ENCODE measurements at regions not wholly inside any gene's neighbourhood (a gene's known extent, or its start where the extent isn't known, plus 50 kb on each side); places are given as distances from the start of the nearest gene placed in this dataset.

DNA sequence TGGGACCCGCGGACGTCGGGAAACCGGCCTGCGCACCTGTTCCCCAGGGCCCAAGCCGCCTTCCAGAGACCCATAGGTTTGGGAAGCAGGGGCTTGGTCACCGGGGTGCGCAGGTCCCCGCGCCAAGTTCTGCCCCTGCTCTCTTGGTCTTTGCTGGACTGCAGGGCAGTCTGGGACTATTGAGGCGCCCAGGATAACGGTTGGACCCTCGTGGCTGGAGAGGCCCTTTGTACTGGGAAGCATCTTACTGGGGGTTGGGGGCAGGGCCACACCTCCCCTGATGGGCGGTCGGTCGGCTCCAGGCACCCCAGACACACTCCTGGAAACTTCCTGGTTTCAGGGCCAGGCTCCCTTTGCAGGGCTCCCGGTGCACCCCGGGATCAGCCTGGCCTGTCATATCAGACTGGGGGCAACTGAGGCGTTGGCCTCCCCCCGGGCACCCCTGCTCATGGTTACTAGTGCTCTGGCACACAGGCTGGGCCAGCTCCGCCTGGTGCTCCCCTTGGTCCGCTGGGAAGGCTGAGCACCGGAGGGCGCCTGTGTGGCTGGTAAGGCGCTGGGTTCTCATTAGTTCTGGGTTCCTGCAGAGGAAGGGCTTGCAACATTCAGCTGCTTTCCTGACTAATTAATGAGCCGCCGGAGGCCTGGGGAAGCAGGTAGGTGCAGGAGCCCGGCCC, 1250.5 kb downstream of the BRD1 start:
- no peak for DNase-seq
- H3K4me3 Mint-ChIP-seq = no peak overlapping the region
- no peaks in the 10 kb centered on the region for H3K4me1 Mint-ChIP-seq (ENCODE audit: low read depth)
- H3K27me3 Mint-ChIP-seq (ENCODE audit: insufficient read depth) = peaks cover 3% of the 10 kb centered on the region
- TF ChIP-seq CTCF (IDR thresholded peaks at IDR 0.05) = no peak
- peaks cover 42% of the 10 kb centered on the region for H3K9me3 Mint-ChIP-seq
- no peaks in the 10 kb centered on the region for H3K36me3 Mint-ChIP-seq (ENCODE audit: low read depth)
- H3K27ac Mint-ChIP-seq = no peak overlapping the region

DNA sequence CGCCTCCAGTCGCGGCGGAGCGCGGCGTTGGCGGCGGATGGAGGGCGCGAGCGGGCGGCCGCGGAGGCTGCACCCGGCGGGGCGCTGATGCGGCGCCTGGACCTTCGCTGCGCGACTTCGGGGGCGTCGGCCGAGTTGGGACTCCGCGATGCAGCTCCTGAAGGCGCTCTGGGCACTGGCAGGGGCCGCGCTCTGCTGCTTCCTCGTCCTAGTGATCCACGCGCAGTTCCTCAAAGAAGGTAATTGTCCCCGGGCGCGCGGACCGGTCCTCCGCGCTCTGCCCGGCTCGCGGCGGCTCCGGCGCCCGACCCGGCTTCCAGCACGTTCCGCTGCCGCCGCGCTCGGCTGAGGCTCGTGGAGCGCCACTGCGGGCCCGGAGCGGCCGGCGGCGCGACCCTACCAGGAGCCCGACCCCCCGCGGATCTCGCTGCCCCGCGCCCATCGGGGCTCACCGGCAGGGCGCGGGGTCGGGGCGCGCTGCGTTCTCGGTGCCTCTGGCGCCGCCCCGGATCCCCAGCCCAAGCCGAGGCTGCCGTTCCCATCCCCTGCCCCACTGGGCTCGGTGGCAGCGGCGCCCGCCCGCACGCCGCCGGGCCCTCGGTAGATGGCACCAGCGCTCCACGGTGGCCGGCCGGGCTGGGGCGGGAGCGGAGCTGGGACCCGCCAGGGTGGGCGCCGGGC, 1251.2 kb downstream of the BRD1 start:
- Mint-ChIP-seq H3K27ac (no peak overlapping the region), H3K9me3 (peaks cover 48% of the 10 kb centered on the region), H3K4me3 (no peak overlapping the region), H3K4me1 (ENCODE audit: low read depth) (no peaks in the 10 kb centered on the region), H3K36me3 (ENCODE audit: low read depth) (0 out of 2 replicates have a peak, but pooled peaks cover 3% of the 10 kb centered on the region), H3K27me3 (ENCODE audit: insufficient read depth) (peaks cover 3% of the 10 kb centered on the region)
- no peak for TF ChIP-seq CTCF (IDR thresholded peaks at IDR 0.05)
- DNase-seq = no peak

- peaks cover 3% of the 10 kb centered on the region for H3K27me3 Mint-ChIP-seq (ENCODE audit: insufficient read depth)
- no peak overlapping the region for H3K27ac Mint-ChIP-seq
- no peaks in the 10 kb centered on the region for H3K4me1 Mint-ChIP-seq (ENCODE audit: low read depth)
- no peak for DNase-seq
- 0 out of 2 replicates have a peak, but pooled peaks cover 3% of the 10 kb centered on the region for H3K36me3 Mint-ChIP-seq (ENCODE audit: low read depth)
- no peak for TF ChIP-seq CTCF (IDR thresholded peaks at IDR 0.05)
- peaks cover 52% of the 10 kb centered on the region for H3K9me3 Mint-ChIP-seq
- H3K4me3 Mint-ChIP-seq = no peak overlapping the region
Observed at GRCh38 chr22:48575618-48576332, 1251.9 kb downstream of the BRD1 start.

DNA sequence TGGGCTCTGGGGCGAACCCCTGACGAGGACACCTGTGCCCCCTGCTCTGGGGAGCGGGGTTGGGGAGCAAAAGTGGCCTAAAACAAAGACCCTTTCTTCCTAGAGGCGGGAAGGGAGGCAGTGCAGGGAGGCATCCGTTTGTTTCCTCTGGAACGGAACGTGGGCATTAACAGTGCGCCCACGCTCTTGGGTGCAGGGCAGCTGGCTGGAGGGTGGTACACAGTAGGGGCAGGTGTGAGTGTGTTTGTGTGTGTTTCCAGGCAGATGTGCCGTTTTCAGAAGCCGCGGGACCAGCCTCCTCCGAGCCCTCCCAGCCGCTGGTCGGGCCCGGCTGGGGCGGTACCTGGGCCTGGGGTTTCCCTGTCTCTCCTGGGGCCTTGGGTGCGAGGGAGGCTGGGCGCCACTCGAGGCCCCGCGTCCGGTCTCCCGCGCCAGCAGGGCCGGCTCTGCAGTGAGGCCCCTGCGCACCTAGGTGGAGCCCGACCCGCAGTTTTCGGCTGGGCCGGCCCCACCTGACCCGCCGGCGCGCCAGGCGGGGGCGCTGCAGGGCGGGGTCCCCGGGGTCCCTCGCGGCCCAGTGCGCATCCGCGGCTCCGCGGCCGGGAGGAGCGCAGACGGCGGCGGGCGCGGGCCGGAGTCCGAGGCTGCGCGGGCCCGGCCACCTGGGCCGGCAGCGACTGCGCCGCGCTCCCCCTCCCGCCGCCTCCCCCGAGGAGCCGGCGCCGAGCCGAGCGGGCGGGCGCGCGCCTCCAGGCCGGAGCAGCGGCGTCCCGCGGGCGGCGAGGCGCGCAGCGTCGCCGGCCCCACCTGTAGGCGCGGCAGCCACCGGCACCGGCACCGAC, 1252.7 kb downstream of the BRD1 start:
- DNase-seq = no peak

More for the DNA sequence above, 1252.7 kb downstream of the BRD1 start:
- Mint-ChIP-seq H3K4me1 (ENCODE audit: low read depth) (no peaks in the 10 kb centered on the region), H3K27me3 (ENCODE audit: insufficient read depth) (peaks cover 3% of the 10 kb centered on the region), H3K4me3 (no peak overlapping the region), H3K27ac (no peak overlapping the region), H3K36me3 (ENCODE audit: low read depth) (peaks cover 7% of the 10 kb centered on the region; the same call in 1 of the 2 replicates), H3K9me3 (peaks cover 55% of the 10 kb centered on the region)
- no peak for TF ChIP-seq CTCF (IDR thresholded peaks at IDR 0.05)
